ENCODE measurements at regions not wholly inside any gene's neighbourhood (a gene's known extent, or its start where the extent isn't known, plus 50 kb on each side); places are given as distances from the start of the nearest gene placed in this dataset.

DNA sequence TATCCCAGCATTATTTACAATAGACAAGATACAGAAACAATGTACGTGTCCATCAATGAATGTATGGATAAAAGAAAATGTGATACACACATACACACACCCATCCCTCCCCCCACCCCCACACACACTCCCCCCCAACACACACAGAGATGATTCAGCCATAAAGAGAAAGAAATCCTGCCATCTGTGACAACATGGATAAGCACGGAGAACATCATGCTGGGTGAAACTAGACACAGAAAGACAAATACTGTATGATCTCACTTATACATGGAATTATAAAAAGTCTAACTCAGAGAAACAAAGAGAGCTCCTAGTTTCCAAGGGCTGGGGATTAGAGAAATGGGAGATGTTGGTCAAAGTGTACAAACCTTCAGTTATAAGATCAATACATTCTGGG is 104.8 kb upstream of the LY86 start:
- no peak for DNase-seq

GRCh38 chr6:6484681-6485080 is 103.8 kb upstream of the LY86 start:
- DNase-seq: no peak

DNA sequence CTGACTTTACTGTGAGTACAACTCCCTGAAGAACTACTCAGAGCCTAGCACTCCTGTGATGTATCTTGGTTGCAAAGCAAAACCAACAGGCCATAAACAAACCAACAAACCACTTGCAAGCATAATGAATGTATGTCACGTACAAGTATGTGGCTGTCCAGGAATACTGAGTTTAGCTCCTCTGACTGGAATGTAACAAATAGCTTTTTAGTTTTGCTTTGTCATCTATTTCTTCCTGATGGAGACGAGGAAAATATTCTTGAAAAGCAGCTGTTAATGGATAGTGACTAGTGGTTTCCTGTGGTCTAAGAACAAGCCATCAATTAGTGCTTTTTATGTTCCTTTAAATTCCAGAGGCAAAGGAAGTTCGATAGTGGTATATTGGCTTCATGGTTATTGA is 101.9 kb upstream of the LY86 start:
- no peak for DNase-seq

GRCh38 chr6:6491761-6492160 is 96.8 kb upstream of the LY86 start:
- no peak for DNase-seq

DNA sequence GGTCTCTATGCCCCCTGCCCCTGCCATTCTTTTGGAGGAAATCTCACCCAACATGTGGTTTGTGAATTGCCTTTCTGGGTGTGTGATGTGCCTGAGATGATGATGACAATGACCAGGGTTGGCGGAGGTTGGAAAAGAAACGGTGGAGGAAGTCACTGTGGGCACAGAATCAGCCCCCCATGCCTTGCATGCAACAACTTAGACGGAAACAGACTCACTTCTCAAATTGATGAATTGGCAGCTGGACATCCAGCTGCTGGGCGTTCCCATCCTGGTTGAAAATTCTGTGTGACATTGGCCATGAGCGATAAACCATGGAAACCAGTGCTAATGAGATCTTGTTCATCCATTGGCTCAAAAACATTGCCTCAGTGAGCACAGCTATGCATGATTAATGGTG is 95.8 kb upstream of the LY86 start:
- no peak for DNase-seq

DNA sequence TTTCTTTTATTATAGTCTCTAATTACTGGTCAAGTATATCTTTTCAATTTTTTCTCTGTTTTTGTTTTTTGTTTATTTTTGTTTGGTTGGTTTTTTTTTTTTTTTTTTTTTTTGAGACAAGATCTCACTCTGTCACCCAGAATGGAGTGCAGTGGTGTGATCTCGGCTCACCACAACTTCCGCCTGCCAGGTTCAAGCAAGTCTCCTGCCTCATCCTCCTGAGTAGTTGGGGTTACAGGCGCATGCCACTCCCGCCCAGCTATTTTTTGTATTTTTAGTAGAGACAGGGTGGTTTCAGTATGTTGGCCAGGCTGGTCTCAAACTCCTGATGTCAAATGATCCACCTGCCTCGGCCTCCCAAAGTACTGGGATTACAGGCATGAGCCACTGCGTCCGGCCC is 94.4 kb upstream of the LY86 start:
- DNase-seq: peak; percentile 45

- DNase-seq: peak; percentile 33
These were observed 93.8 kb upstream of the LY86 start for GRCh38 chr6:6494677-6495076.

- no peak for DNase-seq
These were observed 92.7 kb upstream of the LY86 start for GRCh38 chr6:6495851-6496250.

GRCh38 chr6:6497541-6497940 is 91.0 kb upstream of the LY86 start:
- no peak for DNase-seq

GRCh38 chr6:6497976-6498375 is 90.5 kb upstream of the LY86 start:
- DNase-seq: no peak

DNA sequence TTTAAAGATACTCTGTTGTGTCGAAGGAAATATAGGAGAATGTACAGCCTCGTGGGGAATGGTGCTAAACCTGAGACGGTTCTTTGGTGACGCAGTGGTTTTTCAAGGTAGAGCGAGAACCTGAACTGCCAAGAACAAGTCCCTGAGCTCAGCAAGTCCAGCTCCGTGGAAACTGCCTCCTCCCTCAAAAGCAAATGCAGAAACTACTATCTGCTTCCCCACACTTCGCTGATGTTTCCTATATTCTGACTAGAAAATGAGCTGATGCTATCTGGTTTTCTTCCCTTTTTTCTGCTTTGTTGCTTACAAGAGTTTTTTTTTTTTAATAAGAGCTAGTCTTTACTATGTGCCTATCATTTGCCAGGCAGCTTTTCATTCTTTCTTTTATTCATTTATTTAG is 85.3 kb upstream of the LY86 start:
- no peak for DNase-seq

DNA sequence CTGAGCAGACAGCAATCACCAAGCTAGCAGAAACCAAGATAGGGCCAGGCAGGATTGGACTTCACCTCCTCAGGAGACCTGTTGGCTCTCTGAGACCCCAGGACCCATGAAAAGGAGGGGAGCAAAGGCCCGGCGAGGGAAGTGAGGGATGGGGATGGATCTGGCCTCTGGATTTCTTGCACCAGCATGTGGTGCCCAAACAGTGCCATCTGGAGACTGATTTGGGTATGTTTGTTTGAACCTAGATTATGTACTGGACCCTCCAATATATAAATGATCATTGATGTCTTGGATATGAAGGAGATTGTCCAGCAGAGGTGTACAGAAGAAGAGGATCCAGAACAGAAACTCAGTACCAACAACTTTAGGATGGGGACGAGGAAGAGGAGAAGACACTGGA is 83.4 kb upstream of the LY86 start:
- no peak for DNase-seq

- DNase-seq: no peak
These were observed 79.9 kb upstream of the LY86 start for GRCh38 chr6:6508643-6509042.

DNA sequence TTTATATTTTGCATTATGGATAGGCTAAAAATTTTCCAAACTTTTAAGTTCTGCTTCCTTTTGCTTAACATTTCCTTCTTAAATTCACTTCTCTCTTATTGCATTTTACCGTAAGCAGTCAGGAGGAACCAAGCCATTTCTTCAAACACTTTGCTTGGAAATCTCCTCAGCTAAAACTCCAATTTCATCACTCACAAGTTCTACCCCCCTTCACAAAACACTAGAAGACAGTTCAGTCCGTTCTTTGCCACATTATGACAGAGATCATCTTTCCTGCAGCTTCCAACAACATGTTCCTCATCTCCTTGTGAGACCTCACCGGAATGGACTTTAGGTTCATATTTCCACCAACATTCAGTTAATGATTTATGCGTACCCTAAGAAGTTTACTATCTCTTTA is 79.2 kb upstream of the LY86 start:
- DNase-seq: no peak

GRCh38 chr6:6512711-6513110 is 75.8 kb upstream of the LY86 start:
- no peak for DNase-seq

- DNase-seq: no peak
These were observed 72.6 kb upstream of the LY86 start for GRCh38 chr6:6515691-6516607.

- DNase-seq: no peak
These were observed 71.7 kb upstream of the LY86 start for GRCh38 chr6:6516666-6517458.

DNA sequence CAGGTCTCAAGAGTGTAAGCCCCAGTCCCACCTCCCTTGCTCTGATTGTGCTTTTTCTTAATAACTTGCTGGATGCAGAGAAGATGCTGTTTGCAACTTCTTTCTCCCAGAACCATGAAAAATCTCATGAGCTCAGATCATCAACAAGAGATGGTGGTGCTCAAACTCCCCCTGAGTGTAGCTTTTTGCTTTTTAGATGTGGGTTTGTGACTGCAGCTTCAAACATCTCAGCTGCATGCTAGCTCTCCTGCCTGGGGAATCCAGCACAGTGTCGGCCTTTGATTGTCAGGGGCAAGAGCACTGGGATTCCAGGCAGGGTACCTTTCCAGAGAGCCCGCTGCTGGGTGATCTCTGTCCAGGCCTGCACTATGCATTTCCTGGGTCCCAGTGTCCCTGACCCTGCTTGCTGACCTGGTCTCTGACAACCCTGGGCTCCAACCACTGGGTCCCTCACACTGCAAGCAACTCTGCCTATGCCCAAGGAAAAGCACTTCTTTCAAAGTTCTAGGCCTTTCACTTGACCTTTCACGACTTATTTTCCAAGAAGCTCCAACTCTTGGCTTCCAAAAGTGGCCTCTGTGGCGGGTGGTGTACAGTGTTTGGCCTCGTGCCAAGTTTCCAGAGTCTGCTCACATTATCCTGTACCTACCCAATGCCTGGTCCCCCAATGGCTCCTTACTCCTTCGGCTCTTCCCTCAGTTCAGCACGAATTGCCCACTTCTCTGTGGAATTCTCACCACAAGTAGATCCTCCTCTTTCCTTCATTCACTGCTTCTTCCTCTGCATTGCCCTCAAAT is 69.7 kb upstream of the LY86 start:
- no peak for DNase-seq

- DNase-seq: no peak
These were observed 66.5 kb upstream of the LY86 start for GRCh38 chr6:6521961-6522482.

DNA sequence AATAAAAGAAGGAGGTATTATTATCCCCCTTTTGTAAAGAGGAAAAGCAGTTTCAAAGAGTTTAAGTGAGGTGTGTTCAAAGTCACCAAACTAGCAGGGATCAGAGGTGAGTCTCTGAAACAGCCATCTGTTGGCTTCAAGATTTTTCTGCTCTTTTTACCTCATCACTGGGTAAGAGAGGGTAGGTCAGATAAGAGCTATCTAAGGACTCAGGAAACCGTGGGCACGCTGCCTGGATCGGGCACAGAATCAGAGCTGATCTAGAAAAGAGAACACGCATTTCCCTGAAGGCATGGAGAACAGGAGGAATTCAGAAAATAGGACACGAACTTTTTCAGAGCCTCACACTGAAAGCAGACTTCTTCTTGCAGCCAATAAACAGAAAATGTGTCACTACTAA is 65.8 kb upstream of the LY86 start:
- no peak for DNase-seq

GRCh38 chr6:6524951-6525350 is 63.6 kb upstream of the LY86 start:
- no peak for DNase-seq

GRCh38 chr6:6525933-6526332 is 62.6 kb upstream of the LY86 start:
- DNase-seq: no peak

DNA sequence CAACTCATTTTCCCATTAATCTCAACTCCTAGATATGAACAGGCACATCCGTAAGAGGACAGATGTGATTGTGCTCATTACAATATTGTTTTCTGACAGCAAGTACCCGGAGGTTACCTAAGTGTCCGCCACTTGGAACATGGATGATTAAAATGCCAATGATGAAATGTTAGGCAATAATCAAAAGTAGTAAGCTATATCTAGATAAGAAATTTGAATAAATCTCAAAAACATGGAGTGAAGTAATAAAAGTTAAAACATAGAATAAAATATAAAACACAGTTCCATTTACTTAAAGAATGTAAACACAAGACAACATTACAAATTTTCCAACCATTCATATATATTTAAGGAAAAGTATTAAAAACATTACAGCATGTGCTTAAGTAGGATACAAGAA is 59.2 kb upstream of the LY86 start:
- no peak for DNase-seq

All from CD4-positive, alpha-beta T cell treated with Interleukin-15 for 1 hour (primary cell).